HepG2 (cell line): ENCODE measurements at regions not wholly inside any gene's neighbourhood (a gene's known extent, or its start where the extent isn't known, plus 50 kb on each side); places are given as distances from the start of the nearest gene placed in this dataset.
A peak's percentile ranks its signal among the peaks of the same experiment; 100 is the strongest.

Experiments used
- ARNT2 ChIP-seq: sonication (generic); formaldehyde crosslinking; IDR thresholded peaks from 2 replicates; pipeline ENCODE4 v1.8.0; 2022; ENCODE audit warnings: mild to moderate bottlenecking, low read depth, missing genetic modification reagents, moderate library complexity
- ATF1 ChIP-seq: IDR thresholded peaks from 2 replicates; pipeline ENCODE4 v1.6.1; 2016; ENCODE audit warnings: mild to moderate bottlenecking, control low read depth
- ATF7-NPFF ChIP-seq: sonication (generic); formaldehyde crosslinking; IDR thresholded peaks from 2 replicates; pipeline ENCODE4 v1.8.1; 2023; ENCODE audit warnings: mild to moderate bottlenecking, low read depth, missing genetic modification reagents, moderate library complexity
- CENPT ChIP-seq: sonication (generic); formaldehyde crosslinking; IDR thresholded peaks from 2 replicates; pipeline ENCODE4 v1.8.0; 2022; ENCODE audit warnings: low read depth, mild to moderate bottlenecking, moderate library complexity, missing genetic modification reagents
- DR1 ChIP-seq: sonication (generic); formaldehyde crosslinking; IDR thresholded peaks from 2 replicates; pipeline ENCODE4 v1.8.0; 2021; ENCODE audit warnings: mild to moderate bottlenecking, missing genetic modification reagents, inconsistent platforms
- ELF3 ChIP-seq: IDR thresholded peaks from 2 replicates; pipeline ENCODE4 v1.6.1; 2016; ENCODE audit warnings: missing genetic modification reagents, missing compliant biosample characterization
- HDAC2 ChIP-seq: sonication (generic); formaldehyde crosslinking; IDR thresholded peaks from 2 replicates; pipeline ENCODE4 v1.4.0; 2020; ENCODE audit warnings: missing genetic modification reagents
- HIVEP1 ChIP-seq: sonication (generic); formaldehyde crosslinking; IDR thresholded peaks from 2 replicates; pipeline ENCODE4 v1.4.0; 2020; ENCODE audit warnings: mild to moderate bottlenecking, missing genetic modification reagents
- HMG20B ChIP-seq: conservative IDR thresholded peaks from 2 replicates; pipeline ENCODE4 v1.6.1; 2016; ENCODE audit warnings: missing genetic modification reagents, missing compliant biosample characterization
- HNRNPH1 ChIP-seq: fragments of 200-400 bp; formaldehyde crosslinking; optimal IDR thresholded peaks from 2 replicates; pipeline ENCODE3; 2017; ENCODE audit warnings: mild to moderate bottlenecking, low read depth, low read length
- MBD4 ChIP-seq: IDR thresholded peaks from 2 replicates; pipeline ENCODE4 v1.6.1; 2012; ENCODE audit warnings: low read length, inconsistent platforms, borderline replicate concordance
- MEIS2 ChIP-seq: sonication (generic); formaldehyde crosslinking; IDR thresholded peaks from 2 replicates; pipeline ENCODE4 v1.9.0; 2021; ENCODE audit warnings: mild to moderate bottlenecking, missing genetic modification reagents
- MIER3 ChIP-seq: IDR thresholded peaks from 2 replicates; pipeline ENCODE4 v1.6.1; 2016; ENCODE audit warnings: missing compliant biosample characterization, borderline replicate concordance
- NFKBIZ ChIP-seq: IDR thresholded peaks from 2 replicates; pipeline ENCODE4 v1.6.1; 2018; ENCODE audit warnings: missing genetic modification reagents, missing compliant biosample characterization
- REL ChIP-seq: sonication (generic); formaldehyde crosslinking; conservative IDR thresholded peaks from 2 replicates; pipeline ENCODE4 v1.8.0; 2022; ENCODE audit warnings: mild to moderate bottlenecking, missing genetic modification reagents, moderate library complexity
- SAFB2 ChIP-seq: sonication (generic); formaldehyde crosslinking; IDR thresholded peaks from 2 replicates; pipeline ENCODE4 v1.5.1; 2020; ENCODE audit warnings: missing genetic modification reagents, low read depth, mild to moderate bottlenecking, borderline replicate concordance
- SRSF1 ChIP-seq: fragments of 200-400 bp; formaldehyde crosslinking; optimal IDR thresholded peaks from 2 replicates; pipeline ENCODE3; 2017; ENCODE audit warnings: mild to moderate bottlenecking, low read depth, low read length, moderate library complexity
- ZBTB10 ChIP-seq: sonication (generic); formaldehyde crosslinking; IDR thresholded peaks from 2 replicates; pipeline ENCODE4 v1.4.0; 2020; ENCODE audit warnings: missing genetic modification reagents, borderline replicate concordance
- ZMYM4 ChIP-seq: sonication (generic); formaldehyde crosslinking; IDR thresholded peaks from 2 replicates; pipeline ENCODE4 v1.8.1; 2023; ENCODE audit warnings: mild to moderate bottlenecking, missing genetic modification reagents
- ZNF292 ChIP-seq: sonication (generic); formaldehyde crosslinking; IDR thresholded peaks from 2 replicates; pipeline ENCODE4 v1.8.1; 2022; ENCODE audit warnings: mild to moderate bottlenecking, low read depth, missing genetic modification reagents, borderline replicate concordance
- ZNF552 ChIP-seq: sonication (generic); formaldehyde crosslinking; IDR thresholded peaks from 2 replicates; pipeline ENCODE4 v1.9.0; 2022; ENCODE audit warnings: missing genetic modification reagents, mild to moderate bottlenecking, borderline replicate concordance
- ZNF761 ChIP-seq: sonication (generic); formaldehyde crosslinking; conservative IDR thresholded peaks from 2 replicates; pipeline ENCODE4 v1.4.0; 2020; ENCODE audit warnings: mild to moderate bottlenecking, missing genetic modification reagents
- ZNF773 ChIP-seq: sonication (generic); formaldehyde crosslinking; IDR thresholded peaks from 2 replicates; pipeline ENCODE4 v1.4.0; 2020; ENCODE audit warnings: missing genetic modification reagents, borderline replicate concordance
- ZNF775 ChIP-seq: sonication (generic); formaldehyde crosslinking; IDR thresholded peaks from 2 replicates; pipeline ENCODE4 v1.4.0; 2020; ENCODE audit warnings: missing genetic modification reagents, mild to moderate bottlenecking, moderate library complexity, borderline replicate concordance
- ZNF776 ChIP-seq: sonication (generic); formaldehyde crosslinking; IDR thresholded peaks from 2 replicates; pipeline ENCODE4 v1.4.0; 2020; ENCODE audit warnings: mild to moderate bottlenecking, missing genetic modification reagents
- TF ChIP-seq, protein P1 (sequence below): sonication (generic); formaldehyde crosslinking; IDR thresholded peaks from 2 replicates; pipeline ENCODE4 v1.4.0; 2020; ENCODE audit warnings: mild to moderate bottlenecking, missing genetic modification reagents
- TF ChIP-seq, protein P2 (sequence below): sonication (generic); formaldehyde crosslinking; IDR thresholded peaks from 2 replicates; pipeline ENCODE4 v1.5.0; 2020; ENCODE audit warnings: mild to moderate bottlenecking, low read depth, missing genetic modification reagents, borderline replicate concordance

GRCh38 chr19:56976300-56976699, 135.8 kb upstream of the PEG3 start (continued):
- TF ChIP-seq, protein P1, sequence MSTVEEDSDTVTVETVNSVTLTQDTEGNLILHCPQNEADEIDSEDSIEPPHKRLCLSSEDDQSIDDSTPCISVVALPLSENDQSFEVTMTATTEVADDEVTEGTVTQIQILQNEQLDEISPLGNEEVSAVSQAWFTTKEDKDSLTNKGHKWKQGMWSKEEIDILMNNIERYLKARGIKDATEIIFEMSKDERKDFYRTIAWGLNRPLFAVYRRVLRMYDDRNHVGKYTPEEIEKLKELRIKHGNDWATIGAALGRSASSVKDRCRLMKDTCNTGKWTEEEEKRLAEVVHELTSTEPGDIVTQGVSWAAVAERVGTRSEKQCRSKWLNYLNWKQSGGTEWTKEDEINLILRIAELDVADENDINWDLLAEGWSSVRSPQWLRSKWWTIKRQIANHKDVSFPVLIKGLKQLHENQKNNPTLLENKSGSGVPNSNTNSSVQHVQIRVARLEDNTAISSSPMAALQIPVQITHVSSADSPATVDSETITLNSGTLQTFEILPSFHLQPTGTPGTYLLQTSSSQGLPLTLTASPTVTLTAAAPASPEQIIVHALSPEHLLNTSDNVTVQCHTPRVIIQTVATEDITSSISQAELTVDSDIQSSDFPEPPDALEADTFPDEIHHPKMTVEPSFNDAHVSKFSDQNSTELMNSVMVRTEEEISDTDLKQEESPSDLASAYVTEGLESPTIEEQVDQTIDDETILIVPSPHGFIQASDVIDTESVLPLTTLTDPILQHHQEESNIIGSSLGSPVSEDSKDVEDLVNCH (CRISPR knock-in tag) = no peak
- TF ChIP-seq ZNF761 (no peak), ZNF292 (CRISPR knock-in tag) (no peak), CENPT (no peak), ZBTB10 (CRISPR knock-in tag) (no peak), NFKBIZ (CRISPR knock-in tag) (peak; percentile 39; the same call in 1 of the 2 replicates), ELF3 (CRISPR knock-in tag) (0 out of 2 replicates have a peak, but pooled peaks have one; percentile 21), ARNT2 (CRISPR knock-in tag) (no peak), ZMYM4 (peak; percentile 46; the same call in 1 of the 2 replicates), MEIS2 (CRISPR knock-in tag) (0 out of 2 replicates have a peak, but pooled peaks have one; percentile 28), REL (CRISPR knock-in tag) (no peak), DR1 (CRISPR knock-in tag) (no peak), HIVEP1 (no peak), ZNF775 (no peak), ZNF773 (CRISPR knock-in tag) (no peak), ATF7-NPFF (CRISPR knock-in tag) (no peak), HMG20B (CRISPR knock-in tag) (0 out of 2 replicates have a peak, but pooled peaks have one; percentile 58), MBD4 (peak; percentile 57; the same call in 1 of the 2 replicates), MIER3 (CRISPR knock-in tag) (peak; percentile 63; the same call in 1 of the 2 replicates), SAFB2 (CRISPR knock-in tag) (no peak), HNRNPH1 (no peak), ATF1 (CRISPR knock-in tag) (no peak), ZNF552 (no peak), HDAC2 (CRISPR knock-in tag) (peak; percentile 64; the same call in 1 of the 2 replicates), SRSF1 (no peak), ZNF776 (no peak)
- TF ChIP-seq, protein P2, sequence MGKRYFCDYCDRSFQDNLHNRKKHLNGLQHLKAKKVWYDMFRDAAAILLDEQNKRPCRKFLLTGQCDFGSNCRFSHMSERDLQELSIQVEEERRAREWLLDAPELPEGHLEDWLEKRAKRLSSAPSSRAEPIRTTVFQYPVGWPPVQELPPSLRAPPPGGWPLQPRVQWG (CRISPR knock-in tag) = no peak
